ENCODE measurements at regions not wholly inside any gene's neighbourhood (a gene's known extent, or its start where the extent isn't known, plus 50 kb on each side); places are given as distances from the start of the nearest gene placed in this dataset.

DNA sequence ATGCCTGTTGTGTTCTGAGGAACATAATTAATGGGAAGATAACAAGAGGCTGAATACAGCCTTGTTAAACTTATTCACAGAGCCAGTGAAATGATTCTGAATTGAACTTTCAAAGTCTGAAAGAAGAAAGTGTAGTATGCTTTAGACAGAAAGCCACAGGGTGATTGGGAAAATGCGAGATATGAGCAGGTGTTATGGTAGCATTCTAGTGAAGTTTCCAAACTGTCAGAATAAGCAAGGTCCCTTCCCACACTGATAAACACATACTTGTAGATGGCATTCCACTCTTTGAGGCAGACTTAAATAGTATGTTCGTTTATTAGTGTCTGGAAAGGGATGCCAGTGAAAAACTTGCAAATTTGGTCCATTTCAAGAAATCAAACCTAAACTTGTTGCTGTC, 70.5 kb upstream of the ITPRID2 start:
- no peaks in the 10 kb centered on the region for H3K9me3 ChIP-seq (ENCODE audit: control insufficient read depth, insufficient read depth, low read length)
- H3K79me2 ChIP-seq (ENCODE audit: control insufficient read depth, low read length) = no peaks in the 10 kb centered on the region
- no peaks in the 10 kb centered on the region for H3K9me2 ChIP-seq (replicated peaks; ENCODE audit: control insufficient read depth, low read length)
- no peak overlapping the region for H3K27ac ChIP-seq (ENCODE audit: low read depth, low read length)
- H3K36me3 ChIP-seq (ENCODE audit: control insufficient read depth, low read length) = no peaks in the 10 kb centered on the region
- H3K4me3 ChIP-seq (ENCODE audit: low read length) = no peak overlapping the region
- TF ChIP-seq EZH2phosphoT487 (IDR thresholded peaks at IDR 0.05; ENCODE audit: borderline replicate concordance, low read length) = no peak
- H3K27me3 ChIP-seq (ENCODE audit: control insufficient read depth, low read length) = no peaks in the 10 kb centered on the region
- H4K20me1 ChIP-seq (ENCODE audit: control insufficient read depth, insufficient read depth, low read depth, low read length) = no peaks in the 10 kb centered on the region
- H3K4me1 ChIP-seq (ENCODE audit: control insufficient read depth, low read length) = no peaks in the 10 kb centered on the region
- H3K4me2 ChIP-seq (ENCODE audit: low read length) = no peak overlapping the region
- H3F3A ChIP-seq (ENCODE audit: control insufficient read depth, insufficient read depth) = no peaks in the 10 kb centered on the region

DNA sequence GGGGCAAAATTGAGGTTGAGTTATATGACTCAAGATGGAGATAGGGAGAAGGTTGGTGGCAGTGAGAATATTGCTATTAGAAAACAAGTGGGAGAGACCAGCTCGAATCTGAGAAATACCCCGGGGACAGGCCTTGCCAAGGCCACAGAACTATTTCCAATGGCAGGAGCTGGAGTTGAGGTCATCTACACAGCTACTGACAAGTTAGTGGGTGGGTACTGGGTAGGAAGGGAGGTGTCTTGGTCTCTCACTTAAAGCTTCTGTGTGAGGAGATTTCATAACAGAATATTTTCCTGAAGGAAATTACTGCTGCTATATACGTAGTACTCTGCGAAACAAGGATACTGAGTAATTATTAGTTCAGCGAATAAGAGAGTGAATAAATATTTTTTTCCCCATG, 69.4 kb upstream of the ITPRID2 start:
- H3K4me3 ChIP-seq (ENCODE audit: low read length) = no peak overlapping the region
- TF ChIP-seq, protein P1, sequence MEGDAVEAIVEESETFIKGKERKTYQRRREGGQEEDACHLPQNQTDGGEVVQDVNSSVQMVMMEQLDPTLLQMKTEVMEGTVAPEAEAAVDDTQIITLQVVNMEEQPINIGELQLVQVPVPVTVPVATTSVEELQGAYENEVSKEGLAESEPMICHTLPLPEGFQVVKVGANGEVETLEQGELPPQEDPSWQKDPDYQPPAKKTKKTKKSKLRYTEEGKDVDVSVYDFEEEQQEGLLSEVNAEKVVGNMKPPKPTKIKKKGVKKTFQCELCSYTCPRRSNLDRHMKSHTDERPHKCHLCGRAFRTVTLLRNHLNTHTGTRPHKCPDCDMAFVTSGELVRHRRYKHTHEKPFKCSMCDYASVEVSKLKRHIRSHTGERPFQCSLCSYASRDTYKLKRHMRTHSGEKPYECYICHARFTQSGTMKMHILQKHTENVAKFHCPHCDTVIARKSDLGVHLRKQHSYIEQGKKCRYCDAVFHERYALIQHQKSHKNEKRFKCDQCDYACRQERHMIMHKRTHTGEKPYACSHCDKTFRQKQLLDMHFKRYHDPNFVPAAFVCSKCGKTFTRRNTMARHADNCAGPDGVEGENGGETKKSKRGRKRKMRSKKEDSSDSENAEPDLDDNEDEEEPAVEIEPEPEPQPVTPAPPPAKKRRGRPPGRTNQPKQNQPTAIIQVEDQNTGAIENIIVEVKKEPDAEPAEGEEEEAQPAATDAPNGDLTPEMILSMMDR (IDR thresholded peaks at IDR 0.05; ENCODE audit: low read depth, low read length, poor library complexity, severe bottlenecking) = no peak
- no peak for TF ChIP-seq EZH2phosphoT487 (IDR thresholded peaks at IDR 0.05; ENCODE audit: borderline replicate concordance, low read length)

DNA sequence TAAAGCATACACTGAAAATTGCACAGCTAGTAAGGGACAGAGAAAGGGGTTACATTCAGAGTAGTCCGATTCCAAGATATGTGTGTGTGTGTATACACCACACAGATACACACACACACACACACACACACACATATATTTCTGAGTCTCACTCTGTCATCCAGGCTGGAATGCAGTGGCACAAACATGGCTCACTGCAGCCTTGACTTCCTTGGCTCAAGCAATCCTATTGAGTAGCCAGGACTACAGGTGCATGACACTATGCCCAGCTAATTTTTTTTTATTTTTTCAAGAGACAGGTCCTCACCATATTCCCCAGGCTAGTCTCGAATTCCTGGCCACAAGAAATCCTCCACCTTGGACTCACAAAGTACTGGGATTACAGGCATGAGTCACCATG, 68.1 kb upstream of the ITPRID2 start:
- no peaks in the 10 kb centered on the region for H3K36me3 ChIP-seq (ENCODE audit: control insufficient read depth, low read length)
- H3K9me2 ChIP-seq (replicated peaks; ENCODE audit: control insufficient read depth, low read length) = no peaks in the 10 kb centered on the region
- no peaks in the 10 kb centered on the region for H3F3A ChIP-seq (ENCODE audit: control insufficient read depth, insufficient read depth)
- H3K27ac ChIP-seq (ENCODE audit: low read depth, low read length) = no peak overlapping the region
- H3K4me3 ChIP-seq (ENCODE audit: low read length) = no peak overlapping the region
- no peaks in the 10 kb centered on the region for H3K9me3 ChIP-seq (ENCODE audit: control insufficient read depth, insufficient read depth, low read length)
- H4K20me1 ChIP-seq (ENCODE audit: control insufficient read depth, insufficient read depth, low read depth, low read length) = no peaks in the 10 kb centered on the region
- no peak overlapping the region for H3K4me2 ChIP-seq (ENCODE audit: low read length)
- no peak for TF ChIP-seq EZH2phosphoT487 (IDR thresholded peaks at IDR 0.05; ENCODE audit: borderline replicate concordance, low read length)
- TF ChIP-seq, protein P1 (IDR thresholded peaks at IDR 0.05; ENCODE audit: low read depth, low read length, poor library complexity, severe bottlenecking) = no peak
- H3K79me2 ChIP-seq (ENCODE audit: control insufficient read depth, low read length) = no peaks in the 10 kb centered on the region
- H3K4me1 ChIP-seq (ENCODE audit: control insufficient read depth, low read length) = no peaks in the 10 kb centered on the region
- H3K27me3 ChIP-seq (ENCODE audit: control insufficient read depth, low read length) = no peaks in the 10 kb centered on the region

More for the DNA sequence above, 69.4 kb upstream of the ITPRID2 start:
- H3K9me3 ChIP-seq (ENCODE audit: control insufficient read depth, insufficient read depth, low read length) = no peaks in the 10 kb centered on the region
- no peaks in the 10 kb centered on the region for H3F3A ChIP-seq (ENCODE audit: control insufficient read depth, insufficient read depth)
- no peak overlapping the region for H3K27ac ChIP-seq (ENCODE audit: low read depth, low read length)
- no peaks in the 10 kb centered on the region for H4K20me1 ChIP-seq (ENCODE audit: control insufficient read depth, insufficient read depth, low read depth, low read length)
- H3K36me3 ChIP-seq (ENCODE audit: control insufficient read depth, low read length) = no peaks in the 10 kb centered on the region
- H3K4me2 ChIP-seq (ENCODE audit: low read length) = no peak overlapping the region
- H3K4me1 ChIP-seq (ENCODE audit: control insufficient read depth, low read length) = no peaks in the 10 kb centered on the region
- no peaks in the 10 kb centered on the region for H3K79me2 ChIP-seq (ENCODE audit: control insufficient read depth, low read length)
- H3K9me2 ChIP-seq (replicated peaks; ENCODE audit: control insufficient read depth, low read length) = no peaks in the 10 kb centered on the region
- no peaks in the 10 kb centered on the region for H3K27me3 ChIP-seq (ENCODE audit: control insufficient read depth, low read length)

DNA sequence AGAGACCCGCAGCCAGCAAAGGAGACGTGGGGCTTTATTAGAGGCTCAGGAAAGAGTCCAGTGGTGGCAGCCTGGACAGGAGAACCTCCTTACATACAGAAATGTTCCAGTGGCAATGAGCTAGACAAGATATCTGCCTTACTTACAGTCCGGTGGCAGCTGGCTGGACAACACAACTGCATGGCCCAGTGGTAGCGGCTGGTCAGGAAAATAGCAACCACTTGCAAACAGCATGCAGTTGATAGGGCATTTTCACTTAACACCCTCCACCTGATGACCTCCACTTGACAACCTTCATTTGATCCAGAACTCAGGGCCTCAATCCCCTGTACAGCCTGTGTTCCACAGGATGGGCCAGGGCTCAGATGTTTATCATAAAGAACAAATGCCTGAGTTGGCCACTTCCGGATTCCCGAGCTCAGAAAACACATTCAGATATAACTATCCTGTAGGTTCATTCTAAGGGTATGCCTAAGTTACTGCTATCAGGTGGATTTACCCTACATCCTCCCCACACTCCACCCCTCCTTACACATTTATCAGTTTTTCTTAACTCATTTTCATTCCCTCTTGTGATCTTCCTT, 63.3 kb upstream of the ITPRID2 start:
- no peaks in the 10 kb centered on the region for H3F3A ChIP-seq (ENCODE audit: control insufficient read depth, insufficient read depth)
- H3K4me2 ChIP-seq (ENCODE audit: low read length) = no peak overlapping the region
- H3K4me3 ChIP-seq (ENCODE audit: low read length) = no peak overlapping the region

More for the DNA sequence above, 63.3 kb upstream of the ITPRID2 start:
- no peak for TF ChIP-seq EZH2phosphoT487 (IDR thresholded peaks at IDR 0.05; ENCODE audit: borderline replicate concordance, low read length)
- TF ChIP-seq, protein P1 (IDR thresholded peaks at IDR 0.05; ENCODE audit: low read depth, low read length, poor library complexity, severe bottlenecking) = no peak
- Histone ChIP-seq H3K9me2 (replicated peaks; ENCODE audit: control insufficient read depth, low read length) (no peaks in the 10 kb centered on the region), H3K4me1 (ENCODE audit: control insufficient read depth, low read length) (no peaks in the 10 kb centered on the region), H3K9me3 (ENCODE audit: control insufficient read depth, insufficient read depth, low read length) (no peaks in the 10 kb centered on the region), H4K20me1 (ENCODE audit: control insufficient read depth, insufficient read depth, low read depth, low read length) (no peaks in the 10 kb centered on the region), H3K27me3 (ENCODE audit: control insufficient read depth, low read length) (no peaks in the 10 kb centered on the region), H3K79me2 (ENCODE audit: control insufficient read depth, low read length) (no peaks in the 10 kb centered on the region), H3K27ac (ENCODE audit: low read depth, low read length) (no peak overlapping the region), H3K36me3 (ENCODE audit: control insufficient read depth, low read length) (no peaks in the 10 kb centered on the region)
